ENCODE measurements at regions not wholly inside any gene's neighbourhood (a gene's known extent, or its start where the extent isn't known, plus 50 kb on each side); places are given as distances from the start of the nearest gene placed in this dataset.

DNA sequence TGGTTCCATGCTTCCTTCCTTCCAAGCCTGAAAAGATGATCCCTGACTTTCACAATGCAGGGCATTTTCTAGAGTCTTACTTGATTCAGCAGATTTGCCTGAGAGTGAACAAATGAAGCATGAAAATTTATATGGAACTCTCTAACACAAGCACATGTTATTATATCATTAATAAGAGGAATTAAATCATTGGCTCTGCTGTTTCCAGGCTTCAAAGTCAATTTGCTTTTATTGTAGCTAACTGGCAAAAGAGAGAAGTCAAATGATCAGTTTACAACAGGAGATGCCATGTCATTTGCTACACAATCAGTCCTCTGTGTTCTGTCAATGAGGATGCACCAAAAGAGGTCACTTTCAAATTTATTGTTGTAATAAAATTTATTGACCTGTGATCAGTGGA is 101.5 kb upstream of the UGT8 start:
- H3K4ac ChIP-seq (replicated peaks; ENCODE audit: insufficient read length, low read depth, low read length), result no peak overlapping the region
- no peak overlapping the region for H3K18ac ChIP-seq (ENCODE audit: extremely low read depth, low read length)
- no peaks in the 10 kb centered on the region for H3K27me3 ChIP-seq (replicated peaks in 1 of 4; ENCODE audit: control insufficient read depth in 3 of 4, extremely low read depth in 1 of 4, insufficient read depth in 3 of 4, low read length in 3 of 4)
- no peak overlapping the region for H3K27ac ChIP-seq (ENCODE audit: low read depth, low read length)
- no peak overlapping the region for H4K8ac ChIP-seq (ENCODE audit: extremely low read depth, insufficient read depth, low read length)
- H3K79me1 ChIP-seq (ENCODE audit: low read depth, low read length), result no peaks in the 10 kb centered on the region
- no peaks in the 10 kb centered on the region for H3K23me2 ChIP-seq (ENCODE audit: low read depth, low read length)
- H3K4me1 ChIP-seq (replicated peaks in 1 of 4; ENCODE audit: control insufficient read depth in 3 of 4, insufficient read depth in 4 of 4, low read length in 3 of 4), result peaks cover 0 to 8% (median 1%) of the 10 kb centered on the region in 4 experiments; a peak in 3 of 7 replicates
- no peaks in the 10 kb centered on the region for H4K20me1 ChIP-seq (replicated peaks in 1 of 2; ENCODE audit: control insufficient read depth in 1 of 2, insufficient read depth in 2 of 2, low read length in 2 of 2)
- H2BK12ac ChIP-seq (ENCODE audit: low read depth, low read length), result no peak overlapping the region
- H3K79me2 ChIP-seq (ENCODE audit: control insufficient read depth in 1 of 2, insufficient read depth in 2 of 2, low read length in 2 of 2), result peaks cover 0 to 4% of the 10 kb centered on the region in 2 experiments; a peak in 1 of 4 replicates
- DNase-seq (ENCODE audit: low read depth in 1 of 2, low spot score in 2 of 2) (no peak), FAIRE-seq (no peak)
- ChIA-PET POLR2A (ENCODE audit: partially characterized antibody) (interaction anchor here (1.0 to 1.7 kb wide), 2 partner anchors 13 to 102 kb away, joined by 3 to 8 read pairs; no protein-coding TSS in a partner anchor), CTCF (ENCODE audit: partially characterized antibody) (no interaction called here)
- no peak overlapping the region for H3K23ac ChIP-seq (ENCODE audit: insufficient read length)
- no peak overlapping the region for H2BK20ac ChIP-seq (ENCODE audit: low read length)
- no peak overlapping the region for H3K4me2 ChIP-seq (ENCODE audit: insufficient read depth in 1 of 2, low read depth in 2 of 2, low read length in 2 of 2)
- H2AK5ac ChIP-seq (ENCODE audit: low read depth, low read length), result no peak overlapping the region
- no peak overlapping the region for H2AFZ ChIP-seq (ENCODE audit: low read length)
- no peak overlapping the region for H3K9ac ChIP-seq (replicated peaks in 1 of 4; ENCODE audit: extremely low read depth in 1 of 4, low read depth in 3 of 4, low read length in 3 of 4)
- H3K4me3 ChIP-seq (ENCODE audit: extremely low read depth in 1 of 4, insufficient read depth in 2 of 4, low read depth in 3 of 4, low read length in 4 of 4), result no peak overlapping the region
- no peak overlapping the region for H4K5ac ChIP-seq (ENCODE audit: insufficient read length, low read depth, low read length)
- H2BK15ac ChIP-seq (ENCODE audit: low read length), result no peak overlapping the region
- no peak overlapping the region for H4K91ac ChIP-seq (replicated peaks; ENCODE audit: insufficient read length, low read length)
- H3K14ac ChIP-seq (ENCODE audit: insufficient read length), result no peak overlapping the region
- peaks cover 0 to 6% (median 2%) of the 10 kb centered on the region in 4 experiments; a peak in 3 of 8 replicates for H3K36me3 ChIP-seq (ENCODE audit: control insufficient read depth in 2 of 4, insufficient read depth in 4 of 4, low read length in 3 of 4)
- peaks cover 4 to 16% of the 10 kb centered on the region in 2 experiments; a peak in 3 of 4 replicates for H3K9me3 ChIP-seq (ENCODE audit: insufficient read depth in 2 of 2, low read depth in 1 of 2, low read length in 1 of 2)
- H3K56ac ChIP-seq (replicated peaks; ENCODE audit: insufficient read length, low read depth, low read length), result no peak overlapping the region
- no peak overlapping the region for H2BK5ac ChIP-seq (ENCODE audit: low read depth, low read length)
- H2BK120ac ChIP-seq (replicated peaks; ENCODE audit: low read depth, low read length), result peak overlapping the region; percentile 9
- TF ChIP-seq BACH1 (IDR thresholded peaks at IDR 0.05; ENCODE audit: low read length), result no peak
- TF ChIP-seq SAP30 (IDR thresholded peaks at IDR 0.05; ENCODE audit: insufficient read depth, insufficient replicate concordance, low read length), result no peak
- TF ChIP-seq CBX5 (IDR thresholded peaks at IDR 0.05; ENCODE audit: low read depth, low read length), result no peak
- no peak for TF ChIP-seq TAF1 (IDR thresholded peaks at IDR 0.05; ENCODE audit: low read depth, low read length)
- TF ChIP-seq CBX8 (IDR thresholded peaks at IDR 0.05; ENCODE audit: borderline replicate concordance, low read depth, low read length), result no peak
- no peak for TF ChIP-seq GABPA (IDR thresholded peaks at IDR 0.05; ENCODE audit: borderline replicate concordance, insufficient read depth, low read length)
- TF ChIP-seq HDAC6 (IDR thresholded peaks at IDR 0.05; ENCODE audit: low read depth, low read length), result no peak
- TF ChIP-seq MAFK (IDR thresholded peaks at IDR 0.05; ENCODE audit: low read depth, low read length), result no peak
- no peak for TF ChIP-seq HDAC2 (IDR thresholded peaks at IDR 0.05; ENCODE audit: borderline replicate concordance in 1 of 2, low read depth in 2 of 2, low read length in 2 of 2)
- no peak for TF ChIP-seq USF2 (IDR thresholded peaks at IDR 0.05; ENCODE audit: low read length)
- TF ChIP-seq POLR2AphosphoS5 (IDR thresholded peaks at IDR 0.05; ENCODE audit: low read depth, low read length), result no peak
- no peak for TF ChIP-seq NANOG (IDR thresholded peaks at IDR 0.05; ENCODE audit: insufficient read depth, low read depth, low read length, poor library complexity, severe bottlenecking)
- TF ChIP-seq GTF2F1 (IDR thresholded peaks at IDR 0.05; ENCODE audit: borderline replicate concordance, low read depth, low read length), result no peak
- TF ChIP-seq SIRT6 (IDR thresholded peaks at IDR 0.05; ENCODE audit: low read length), result no peak

Measured in H1 (cell line).